Occipital lobe (tissue), 1 donor: ENCODE measurements at regions not wholly inside any gene's neighbourhood (a gene's known extent, or its start where the extent isn't known, plus 50 kb on each side); places are given as distances from the start of the nearest gene placed in this dataset.

ENCODE experiments used
- DNase-seq: peaks from one replicate; lab custom pipeline; 2025; lab: John Stamatoyannopoulos, UW

GRCh38 chrX:5829469-5829868 lies 399.2 kb downstream of the NLGN4X start:
- no peak for DNase-seq

- DNase-seq = no peak
These were observed 399.6 kb downstream of the NLGN4X start for GRCh38 chrX:5829060-5829459.

DNA sequence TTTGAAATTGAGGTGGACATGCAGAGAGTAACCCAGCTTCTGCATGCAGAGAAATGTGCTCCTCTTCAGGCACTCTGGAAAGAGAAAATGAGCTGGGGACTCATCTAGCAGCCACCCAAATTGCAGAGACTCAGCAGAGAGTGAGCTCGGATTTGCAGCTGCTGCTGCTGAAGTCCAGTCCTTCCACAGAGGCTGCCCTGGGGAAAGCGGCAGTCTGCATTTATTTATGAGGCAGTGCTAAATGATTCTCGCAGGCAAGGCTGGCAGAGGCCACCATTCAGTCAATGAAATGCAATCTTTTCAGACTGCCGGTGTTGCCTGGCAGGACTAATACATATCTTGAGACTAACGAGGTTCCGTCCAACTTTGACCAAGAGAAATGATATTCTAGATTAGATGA lies 404.8 kb downstream of the NLGN4X start:
- DNase-seq = no peak

GRCh38 chrX:5810636-5811035 lies 418.0 kb downstream of the NLGN4X start:
- DNase-seq = no peak

DNA sequence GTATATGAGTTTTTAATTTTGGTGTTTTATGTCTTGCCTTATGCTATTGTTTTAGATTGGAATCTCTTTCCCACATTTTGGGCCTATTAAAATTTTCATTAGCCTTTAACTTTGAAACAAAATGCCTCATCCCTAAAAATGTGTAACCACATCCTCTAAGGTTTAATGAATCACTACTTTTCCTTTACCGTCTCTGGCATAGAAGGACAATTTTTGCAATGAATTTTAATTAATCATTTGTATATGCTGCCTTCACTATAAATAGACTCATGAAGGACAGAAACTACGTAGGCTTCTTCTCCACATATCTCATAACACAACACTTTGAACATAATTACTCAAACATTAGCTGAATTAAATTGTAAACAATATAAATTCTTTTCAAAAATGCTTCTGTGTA lies 421.5 kb downstream of the NLGN4X start:
- DNase-seq = no peak

DNA sequence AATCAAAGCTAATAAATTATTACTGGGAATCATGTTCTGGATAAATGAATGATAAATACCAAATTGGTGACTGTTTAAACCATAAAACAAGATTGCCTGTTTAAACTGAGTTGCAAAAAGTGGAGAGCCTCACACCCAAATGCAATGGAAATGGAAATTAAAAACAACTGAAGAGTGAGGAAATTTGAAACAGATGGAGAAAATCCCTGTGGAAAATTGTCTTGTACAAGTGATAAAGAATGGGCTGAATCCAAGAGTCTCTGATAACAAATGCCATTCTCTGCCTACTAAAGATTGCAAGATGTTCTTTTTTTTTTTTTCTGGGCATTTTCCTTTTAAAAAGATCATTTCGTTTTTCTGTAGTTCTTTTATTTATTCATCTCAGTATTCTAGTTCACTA lies 426.3 kb downstream of the NLGN4X start:
- no peak for DNase-seq

DNA sequence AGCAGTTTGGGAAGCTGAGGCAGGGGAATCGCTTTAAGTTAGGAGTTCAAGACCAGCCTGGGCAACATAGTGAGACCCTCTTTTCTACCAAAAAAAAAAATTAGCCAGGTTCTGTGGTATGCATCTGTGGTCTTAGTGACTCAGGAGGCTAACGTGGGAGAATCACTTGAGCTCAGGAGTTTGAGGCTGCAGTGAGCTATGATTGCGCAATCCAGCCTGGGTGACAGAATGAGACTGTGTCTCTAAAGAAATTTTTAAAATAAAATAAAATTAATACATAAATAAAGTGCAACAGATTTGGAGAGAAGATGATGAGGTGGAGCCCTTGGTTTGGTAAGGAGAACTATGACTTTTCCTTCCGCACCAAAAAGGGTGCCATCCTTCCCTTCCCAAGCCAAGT lies 436.9 kb downstream of the NLGN4X start:
- DNase-seq = no peak

GRCh38 chrX:5788910-5789309 lies 439.8 kb downstream of the NLGN4X start:
- no peak for DNase-seq

GRCh38 chrX:5780821-5781220 lies 447.8 kb downstream of the NLGN4X start:
- no peak for DNase-seq

DNA sequence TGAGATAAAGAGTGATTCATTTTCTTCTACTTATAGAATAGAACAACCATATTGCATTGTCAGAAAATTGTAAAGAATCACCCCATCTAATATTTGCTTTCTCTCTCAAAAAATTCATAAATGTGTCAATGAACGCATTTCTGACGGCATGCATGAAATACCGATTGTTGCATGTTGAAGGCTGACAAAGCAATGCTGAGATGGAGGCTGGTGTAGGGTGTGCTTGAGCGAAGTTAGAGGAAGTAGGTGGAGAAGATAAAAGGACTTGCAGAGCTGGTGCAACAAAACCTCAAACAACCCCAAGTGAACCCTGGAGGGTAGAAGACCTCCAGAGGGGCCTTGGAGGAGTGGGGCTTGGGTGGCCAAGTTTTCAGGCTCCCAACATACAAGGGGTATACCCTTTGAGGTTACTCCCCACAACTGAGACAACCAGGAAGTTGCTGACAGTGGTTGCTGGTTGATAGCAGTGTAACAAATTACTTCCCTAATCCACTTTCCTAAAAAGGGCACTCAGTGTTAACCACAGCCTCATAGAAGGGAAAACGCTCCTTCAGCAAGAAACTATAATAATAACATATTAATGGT lies 452.7 kb downstream of the NLGN4X start:
- no peak for DNase-seq

DNA sequence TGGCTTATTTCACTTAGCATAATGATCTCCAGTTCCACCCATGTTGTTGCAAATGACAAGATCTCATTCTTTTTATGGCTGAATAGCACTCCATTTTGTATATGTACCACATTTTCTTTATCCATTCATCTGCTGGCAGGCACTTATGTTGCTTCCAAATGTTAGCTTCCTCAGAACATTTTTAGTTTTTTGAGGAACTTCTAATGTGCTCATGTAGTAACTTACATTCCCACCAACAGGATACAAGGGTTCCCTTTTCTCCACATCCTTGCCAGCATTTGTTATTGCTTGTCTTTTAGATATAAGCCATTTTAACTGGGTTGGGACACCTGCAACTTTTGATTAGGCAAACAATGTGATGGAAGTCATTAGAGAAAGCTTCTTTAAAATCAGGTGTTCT lies 454.2 kb downstream of the NLGN4X start:
- no peak for DNase-seq

GRCh38 chrX:5771441-5771840 lies 457.2 kb downstream of the NLGN4X start:
- DNase-seq = no peak

DNA sequence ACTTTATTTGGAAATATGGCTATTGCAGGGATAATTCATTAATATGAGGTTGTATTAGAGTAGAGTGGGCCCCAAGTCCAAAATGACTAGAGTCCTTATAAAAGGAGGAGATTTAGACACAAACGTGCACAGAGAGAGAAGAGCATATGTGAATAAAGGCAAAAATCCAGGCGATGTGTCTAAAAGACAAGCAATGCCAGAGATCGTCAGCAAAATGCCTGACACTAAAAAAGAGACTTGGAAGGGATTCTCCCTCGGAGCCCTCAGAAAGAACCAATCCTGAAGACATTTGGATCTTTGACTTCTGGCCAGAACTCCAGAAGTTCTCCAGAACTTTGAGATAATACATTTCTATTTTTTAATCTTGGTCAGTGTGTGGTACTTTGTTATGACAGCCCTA lies 472.1 kb downstream of the NLGN4X start:
- no peak for DNase-seq

DNA sequence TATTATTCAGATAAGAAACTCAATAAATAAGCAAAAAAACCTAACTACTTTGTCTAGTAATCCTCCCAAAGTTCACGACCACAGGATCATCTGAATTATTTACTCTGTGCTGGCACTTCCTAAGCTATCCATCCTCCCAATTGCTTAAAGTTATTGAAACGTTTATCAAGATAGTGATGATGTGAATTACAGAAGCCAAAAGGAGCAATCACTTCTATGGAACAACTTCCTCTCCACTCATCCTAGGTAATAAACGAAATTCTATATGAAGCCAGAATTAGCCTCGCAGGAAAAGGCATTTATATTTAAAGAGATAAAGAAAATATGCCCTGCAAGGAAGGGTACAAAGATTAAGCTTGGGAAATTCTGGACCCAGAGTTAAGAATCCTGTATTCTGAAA lies 475.4 kb downstream of the NLGN4X start:
- no peak for DNase-seq

- no peak for DNase-seq
These were observed 475.8 kb downstream of the NLGN4X start for GRCh38 chrX:5752831-5753230.

DNA sequence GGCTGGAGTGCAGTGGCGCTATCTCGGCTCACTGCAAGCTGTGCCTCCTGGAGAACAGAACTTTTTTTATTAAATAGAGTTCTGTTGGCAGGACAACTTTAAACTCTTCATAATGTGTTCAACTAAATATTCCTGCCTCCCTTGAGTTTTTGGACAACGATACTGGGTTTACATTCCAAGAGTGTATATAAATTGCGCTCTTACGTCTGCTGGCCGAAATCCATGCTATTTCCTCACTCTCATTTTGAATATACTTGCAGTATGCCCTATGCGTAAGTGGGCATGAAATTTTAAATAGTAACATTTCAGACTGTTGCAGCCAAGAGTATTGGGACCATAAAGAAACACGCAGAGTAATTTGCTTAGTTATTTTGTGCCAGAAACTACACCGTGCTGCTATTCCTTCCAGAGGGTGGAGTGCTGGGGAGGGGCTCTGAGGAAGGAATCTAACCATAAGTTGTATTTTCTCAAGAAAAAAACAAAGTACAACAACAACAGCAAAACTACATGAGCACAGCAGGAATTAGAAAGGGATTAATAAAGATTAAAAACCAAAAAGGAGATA lies 480.0 kb downstream of the NLGN4X start:
- no peak for DNase-seq

DNA sequence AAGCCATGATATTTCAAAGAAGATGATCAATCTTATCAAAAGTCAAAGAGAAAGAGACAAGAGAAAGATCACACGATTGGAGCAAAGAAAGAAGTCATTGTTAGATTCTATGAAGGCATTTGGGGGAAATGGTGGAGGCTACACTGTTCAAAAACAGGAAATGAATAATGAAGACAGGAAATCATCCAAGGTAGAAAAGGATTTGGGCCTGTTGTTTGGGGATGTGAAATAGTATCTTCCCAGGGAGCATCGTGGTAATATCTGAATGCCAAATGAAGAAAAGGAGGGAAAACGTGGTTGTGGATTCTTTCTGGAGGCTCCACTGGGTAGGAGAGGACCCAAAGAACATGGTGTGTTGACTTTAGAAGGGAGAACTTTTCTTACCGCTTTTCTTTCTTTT lies 482.4 kb downstream of the NLGN4X start:
- DNase-seq = no peak

DNA sequence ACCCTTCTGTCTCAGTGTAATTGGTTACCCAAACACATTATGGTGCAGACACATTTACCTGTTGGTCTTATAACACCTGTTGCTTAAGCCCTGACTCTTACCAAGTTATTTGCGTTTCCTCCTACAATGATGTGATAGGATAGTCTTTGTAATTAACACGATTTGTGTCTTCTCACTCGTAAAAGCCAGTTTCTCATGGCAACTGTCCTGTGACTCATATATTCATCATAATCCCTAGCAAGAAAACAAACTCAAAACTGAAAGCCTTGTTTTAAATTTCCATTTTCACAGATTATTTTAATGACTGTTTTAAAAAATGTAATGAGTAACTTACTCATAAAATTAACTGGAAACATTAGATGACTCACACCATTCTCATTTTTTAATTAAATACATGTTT lies 495.2 kb downstream of the NLGN4X start:
- no peak for DNase-seq

GRCh38 chrX:5730556-5730955 lies 498.1 kb downstream of the NLGN4X start:
- DNase-seq = no peak

- DNase-seq = no peak
These were observed 502.4 kb downstream of the NLGN4X start for GRCh38 chrX:5726224-5726623.

GRCh38 chrX:5724123-5724522 lies 504.5 kb downstream of the NLGN4X start:
- DNase-seq = no peak

DNA sequence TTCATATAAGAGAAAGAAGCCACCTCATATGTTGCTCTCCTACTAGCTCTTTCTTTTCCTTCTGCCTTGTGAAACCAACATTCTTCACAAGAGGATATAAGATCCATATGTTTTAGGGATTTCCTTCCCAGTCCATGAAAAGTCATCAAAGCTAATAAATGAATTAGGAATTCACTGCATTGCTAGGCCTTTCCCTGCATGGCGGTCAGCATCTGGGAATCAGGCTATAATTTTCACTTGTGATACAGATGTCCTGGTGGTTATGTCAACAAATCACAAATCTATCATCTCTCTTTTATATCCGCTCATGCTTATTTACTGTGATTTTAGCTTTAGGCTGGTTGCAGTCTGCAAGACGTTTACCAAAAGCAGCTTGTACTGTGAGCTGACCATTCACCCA lies 510.0 kb downstream of the NLGN4X start:
- DNase-seq = no peak

DNA sequence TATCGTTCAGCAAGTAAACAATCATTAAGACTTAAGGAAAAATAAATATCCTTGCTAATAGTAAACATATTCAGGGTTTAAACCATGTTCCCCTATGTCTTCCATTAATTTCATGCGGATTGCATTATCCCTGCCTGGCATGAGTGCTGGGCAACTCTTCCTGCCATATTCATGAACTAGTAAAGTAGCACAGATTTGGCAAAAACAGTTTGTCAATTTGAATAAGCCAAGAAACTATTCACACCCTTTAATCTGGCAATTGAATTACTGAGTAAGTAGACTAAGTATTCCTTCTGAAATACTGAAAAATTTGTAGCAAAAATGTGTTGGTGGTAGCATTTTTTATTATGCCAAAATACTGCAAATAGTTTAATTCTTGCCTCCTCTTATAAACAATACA lies 512.0 kb downstream of the NLGN4X start:
- no peak for DNase-seq

GRCh38 chrX:5708251-5708650 lies 520.4 kb downstream of the NLGN4X start:
- DNase-seq = no peak
